Retina (tissue), 1 donor: ENCODE measurements at regions not wholly inside any gene's neighbourhood (a gene's known extent, or its start where the extent isn't known, plus 50 kb on each side); places are given as distances from the start of the nearest gene placed in this dataset.

ENCODE experiments used
- DNase-seq: peaks from one replicate; pipeline ENCODE4 v3.0.0-alpha.2; 2016

DNA sequence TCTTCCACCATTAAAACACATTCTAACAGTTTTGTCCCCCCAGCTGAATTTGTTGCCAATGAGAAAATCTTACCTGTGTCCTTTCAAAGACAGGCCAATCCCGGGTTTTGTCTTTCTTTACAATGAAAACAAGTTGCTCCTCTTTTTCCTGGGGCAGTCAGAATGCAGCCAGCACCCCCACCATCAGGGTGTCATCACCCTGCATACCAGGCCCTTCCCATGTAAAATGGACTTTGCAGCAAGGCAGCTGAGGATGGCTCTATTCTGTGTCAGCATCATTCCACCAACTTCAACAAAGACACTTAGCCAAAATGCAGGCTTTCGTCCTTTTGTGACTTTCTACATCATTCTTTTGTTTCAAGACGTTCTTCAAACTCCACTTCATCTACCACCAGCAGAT is 490.9 kb downstream of the OCA2 start:
- DNase-seq: no peak

DNA sequence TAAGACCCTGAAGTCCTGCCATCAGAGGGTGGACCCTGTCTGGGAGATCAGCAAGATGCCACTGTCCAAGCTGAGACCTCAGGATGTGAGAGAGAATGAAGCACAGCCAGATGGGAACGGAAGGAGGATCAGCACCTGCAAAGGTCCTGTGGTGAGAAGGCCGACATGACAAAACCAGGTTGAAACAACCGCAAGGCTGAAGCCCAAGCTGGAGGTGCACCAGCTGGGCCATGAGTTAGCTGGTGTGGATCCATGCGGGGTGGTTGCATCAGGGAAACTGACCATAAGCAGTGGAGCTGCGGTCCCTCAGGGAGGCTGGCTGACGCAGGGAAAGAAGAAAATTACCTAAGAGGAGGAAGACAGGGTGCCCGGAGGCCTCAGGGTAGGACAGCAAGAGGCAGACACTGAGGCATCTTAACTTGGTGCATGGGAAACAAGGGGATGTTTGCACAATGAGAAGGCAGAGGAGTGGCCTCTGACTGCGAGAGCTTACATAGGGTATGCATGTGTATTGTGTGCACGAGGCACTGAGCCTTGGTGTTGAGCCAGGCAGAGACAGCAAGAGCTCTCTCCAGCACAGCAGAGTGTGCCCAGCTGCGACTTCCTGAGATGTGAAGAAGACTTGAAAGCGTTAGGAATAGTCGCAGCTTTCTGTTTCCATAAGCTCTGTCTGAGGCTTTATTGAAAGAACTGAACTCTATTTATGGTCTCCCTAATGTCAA is 497.7 kb downstream of the OCA2 start:
- no peak for DNase-seq

DNA sequence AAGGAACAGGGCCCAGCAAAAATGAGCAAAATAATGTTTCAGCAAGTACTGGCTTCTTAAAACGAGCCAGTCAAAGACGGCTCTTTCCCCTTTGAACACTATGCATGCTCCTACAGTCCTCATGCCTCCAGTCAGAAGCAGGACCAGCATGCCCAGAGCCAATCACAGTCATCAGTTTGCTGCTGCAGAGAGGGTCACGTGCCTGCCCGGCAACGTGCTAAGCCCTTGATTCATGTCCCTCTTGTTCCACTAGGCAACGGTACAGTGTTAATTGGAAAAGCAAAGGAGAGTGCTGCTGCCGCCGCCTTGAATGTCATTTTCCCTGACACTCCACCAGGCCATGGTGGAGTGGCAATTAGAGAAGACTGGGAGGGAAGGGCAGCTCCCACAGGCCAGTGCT is 500.1 kb downstream of the OCA2 start:
- no peak for DNase-seq

DNA sequence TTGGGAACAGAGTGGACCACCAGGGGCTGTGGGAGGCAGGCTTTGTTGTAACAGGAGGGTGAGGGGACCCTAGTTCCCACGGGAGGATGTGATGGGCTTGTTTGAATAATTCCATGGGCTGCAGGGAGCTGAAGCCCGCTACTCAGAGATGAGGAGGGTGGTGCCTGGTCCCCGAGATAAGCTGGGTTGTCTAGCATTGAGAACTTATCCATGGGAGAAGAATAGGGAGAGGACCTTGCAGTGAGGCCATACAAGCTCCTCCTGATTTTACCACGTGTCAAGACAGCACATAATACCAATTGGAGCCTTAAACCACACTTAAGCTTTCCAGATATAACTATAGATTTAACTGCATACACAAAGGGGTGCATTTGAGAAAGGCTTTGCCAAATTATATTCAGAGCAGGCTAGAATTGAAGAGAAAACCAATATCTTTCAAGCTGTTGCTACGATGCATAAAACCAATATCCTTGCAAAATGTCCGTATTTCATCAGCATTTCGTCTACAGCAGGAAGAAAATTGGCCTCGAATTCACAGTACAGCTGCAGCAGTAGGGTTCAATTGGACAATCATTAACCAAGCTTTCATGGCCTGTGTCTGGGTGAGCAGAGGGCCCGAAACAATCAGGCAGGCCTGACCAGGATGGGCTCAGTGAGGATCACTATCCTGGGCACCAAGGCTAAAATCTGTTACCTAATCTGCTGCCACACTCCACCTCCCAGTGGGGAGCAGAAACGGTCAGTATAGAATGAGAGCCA is 500.7 kb downstream of the OCA2 start:
- DNase-seq: no peak

DNA sequence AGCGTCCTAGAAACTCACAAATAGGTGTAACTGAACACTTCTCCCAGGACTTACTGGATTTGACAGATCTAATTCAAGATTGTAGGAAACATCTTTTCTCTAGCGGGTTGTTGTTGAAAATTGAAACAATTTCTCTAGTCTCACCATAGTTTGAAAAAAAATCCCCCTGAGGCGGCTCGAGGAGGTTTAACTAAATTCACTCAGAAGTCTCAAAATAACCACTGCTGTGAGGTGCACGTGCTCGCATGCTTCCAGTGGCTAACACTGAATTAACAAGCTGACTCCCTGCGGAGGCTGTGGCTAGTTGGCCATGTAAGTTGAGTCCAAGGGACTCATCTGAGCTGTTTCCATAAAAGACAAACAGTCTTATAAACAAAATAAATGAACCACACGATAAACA is 503.9 kb downstream of the OCA2 start:
- no peak for DNase-seq

DNA sequence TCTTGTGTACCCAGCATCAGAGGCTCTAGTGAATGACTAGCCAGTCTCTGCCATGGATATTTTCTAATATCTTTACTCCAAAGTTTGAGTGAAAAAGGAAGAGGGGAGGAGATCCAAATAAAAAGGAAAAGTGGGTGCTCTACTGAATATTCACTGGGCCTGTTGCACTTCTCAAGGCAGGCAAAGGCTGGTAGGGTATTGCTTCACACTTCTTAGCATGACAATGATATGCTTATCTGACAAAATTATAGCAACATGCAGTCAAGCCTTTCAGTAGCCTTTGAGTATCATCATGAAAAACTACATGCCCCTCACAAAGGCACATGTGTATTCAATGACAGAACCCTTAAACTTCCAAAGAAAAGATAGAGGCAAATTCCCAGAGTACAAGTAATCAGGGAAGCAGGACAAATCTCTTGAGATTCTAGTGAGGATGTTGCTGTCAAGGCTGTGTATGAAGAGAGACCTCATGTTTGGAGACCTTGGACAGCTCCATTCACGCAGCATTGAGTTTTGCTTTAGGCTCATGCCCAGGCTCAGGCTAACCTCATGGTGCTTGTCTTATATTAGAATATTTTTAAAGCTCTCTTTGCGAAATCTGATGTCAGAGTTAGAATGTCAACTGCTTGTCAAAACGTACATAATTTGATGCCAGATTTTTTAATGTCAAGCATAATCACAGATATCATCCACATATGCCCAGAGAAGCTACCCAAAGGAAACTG is 506.9 kb downstream of the OCA2 start:
- no peak for DNase-seq
